ENCODE measurements at regions not wholly inside any gene's neighbourhood (a gene's known extent, or its start where the extent isn't known, plus 50 kb on each side); places are given as distances from the start of the nearest gene placed in this dataset.

DNA sequence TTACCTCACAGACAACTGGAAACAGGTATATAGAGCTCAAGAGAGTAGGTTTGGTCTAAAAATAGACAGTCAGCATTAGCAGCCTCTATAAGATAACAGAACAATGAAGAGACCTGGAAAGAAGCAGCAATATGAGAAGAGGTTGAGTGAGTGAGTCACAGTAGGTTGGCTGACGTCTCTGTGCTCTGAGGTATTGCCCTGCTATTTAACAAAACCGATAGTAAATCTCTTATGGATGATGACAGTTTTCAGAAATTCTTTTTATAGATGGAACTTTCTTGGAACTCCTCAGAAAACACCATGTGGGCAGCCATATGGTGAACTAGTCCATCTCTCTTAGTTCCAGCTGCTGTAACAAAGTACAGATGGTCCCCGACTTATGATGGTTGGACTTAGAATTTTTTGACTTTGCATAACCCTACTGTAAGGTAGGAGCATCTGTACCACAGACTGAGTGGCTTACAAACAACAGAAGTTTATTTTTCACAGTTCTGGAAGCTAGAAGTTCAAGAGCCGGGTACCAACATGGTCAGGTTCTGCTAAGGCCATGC lies 123.5 kb downstream of the MBD2 start:
- TF ChIP-seq, protein P1, sequence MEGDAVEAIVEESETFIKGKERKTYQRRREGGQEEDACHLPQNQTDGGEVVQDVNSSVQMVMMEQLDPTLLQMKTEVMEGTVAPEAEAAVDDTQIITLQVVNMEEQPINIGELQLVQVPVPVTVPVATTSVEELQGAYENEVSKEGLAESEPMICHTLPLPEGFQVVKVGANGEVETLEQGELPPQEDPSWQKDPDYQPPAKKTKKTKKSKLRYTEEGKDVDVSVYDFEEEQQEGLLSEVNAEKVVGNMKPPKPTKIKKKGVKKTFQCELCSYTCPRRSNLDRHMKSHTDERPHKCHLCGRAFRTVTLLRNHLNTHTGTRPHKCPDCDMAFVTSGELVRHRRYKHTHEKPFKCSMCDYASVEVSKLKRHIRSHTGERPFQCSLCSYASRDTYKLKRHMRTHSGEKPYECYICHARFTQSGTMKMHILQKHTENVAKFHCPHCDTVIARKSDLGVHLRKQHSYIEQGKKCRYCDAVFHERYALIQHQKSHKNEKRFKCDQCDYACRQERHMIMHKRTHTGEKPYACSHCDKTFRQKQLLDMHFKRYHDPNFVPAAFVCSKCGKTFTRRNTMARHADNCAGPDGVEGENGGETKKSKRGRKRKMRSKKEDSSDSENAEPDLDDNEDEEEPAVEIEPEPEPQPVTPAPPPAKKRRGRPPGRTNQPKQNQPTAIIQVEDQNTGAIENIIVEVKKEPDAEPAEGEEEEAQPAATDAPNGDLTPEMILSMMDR (IDR thresholded peaks at IDR 0.05): no peak
- Histone ChIP-seq H3K4me1 (no peaks in the 10 kb centered on the region), H3K36me3 (no peaks in the 10 kb centered on the region), H3K27me3 (no peaks in the 10 kb centered on the region), H3K9me3 (no peaks in the 10 kb centered on the region), H3K27ac (no peak overlapping the region), H3K4me3 (no peak overlapping the region)
- DNase-seq (ENCODE audit: low spot score): no peak

DNA sequence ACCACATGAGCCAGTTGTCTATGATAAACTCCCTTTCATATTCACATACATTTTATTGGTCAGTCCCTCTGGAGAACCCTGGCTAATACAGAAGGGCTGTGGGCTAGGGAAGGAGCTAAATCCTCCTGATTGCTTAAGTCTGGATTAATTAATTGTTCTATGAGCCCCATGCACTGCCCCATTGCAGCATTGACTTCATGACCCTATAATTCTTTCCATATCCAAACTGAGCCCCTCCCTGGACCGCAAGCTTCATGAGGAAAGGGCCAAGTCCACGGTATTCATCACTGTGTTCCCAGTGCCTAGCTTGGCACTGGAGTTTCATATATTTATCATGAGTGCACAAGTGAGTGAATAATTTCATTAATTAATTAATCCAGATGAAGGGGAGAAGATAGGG lies 124.0 kb downstream of the MBD2 start:
- Histone ChIP-seq H3K4me3 (no peak overlapping the region), H3K27ac (no peak overlapping the region), H3K9me3 (no peaks in the 10 kb centered on the region), H3K27me3 (no peaks in the 10 kb centered on the region), H3K36me3 (no peaks in the 10 kb centered on the region), H3K4me1 (no peaks in the 10 kb centered on the region)
- TF ChIP-seq, protein P1 (IDR thresholded peaks at IDR 0.05): no peak
- no peak for DNase-seq (ENCODE audit: low spot score)

DNA sequence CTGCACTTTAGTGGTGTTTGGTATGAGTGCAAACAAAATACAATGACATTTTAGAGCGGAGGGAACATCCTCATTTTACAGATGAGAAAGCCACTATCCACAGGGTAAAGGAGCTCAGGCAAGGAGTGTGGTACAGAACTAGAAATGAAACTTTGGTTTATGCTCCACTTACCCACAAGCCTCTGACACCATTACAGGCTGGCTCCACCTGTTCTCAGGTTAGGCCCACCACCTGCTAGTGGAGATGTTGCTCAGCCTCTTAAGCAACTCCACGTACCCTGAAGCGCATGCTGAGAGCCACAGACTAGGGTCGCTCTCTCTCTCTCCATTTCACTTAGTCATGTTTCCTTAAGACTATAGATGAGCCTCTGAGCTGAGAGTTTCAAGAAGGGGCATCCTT lies 130.0 kb downstream of the MBD2 start:
- Histone ChIP-seq H3K9me3 (no peaks in the 10 kb centered on the region), H3K4me1 (peaks cover 0 to 8% of the 10 kb centered on the region in 2 donors), H3K27me3 (no peaks in the 10 kb centered on the region), H3K27ac (no peak overlapping the region), H3K36me3 (no peaks in the 10 kb centered on the region), H3K4me3 (no peak overlapping the region)
- DNase-seq (ENCODE audit: low spot score): no peak
- TF ChIP-seq, protein P1 (IDR thresholded peaks at IDR 0.05): no peak

GRCh38 chr18:54090856-54091255 lies 133.6 kb downstream of the MBD2 start:
- DNase-seq (ENCODE audit: low spot score): no peak
- no peaks in the 10 kb centered on the region for H3K27me3 ChIP-seq
- no peak overlapping the region for H3K4me3 ChIP-seq
- no peaks in the 10 kb centered on the region for H3K36me3 ChIP-seq
- TF ChIP-seq, protein P1 (IDR thresholded peaks at IDR 0.05): no peak
- H3K9me3 ChIP-seq: no peaks in the 10 kb centered on the region
- H3K27ac ChIP-seq: no peak overlapping the region
- peaks cover 0 to 8% of the 10 kb centered on the region in 2 donors for H3K4me1 ChIP-seq

DNA sequence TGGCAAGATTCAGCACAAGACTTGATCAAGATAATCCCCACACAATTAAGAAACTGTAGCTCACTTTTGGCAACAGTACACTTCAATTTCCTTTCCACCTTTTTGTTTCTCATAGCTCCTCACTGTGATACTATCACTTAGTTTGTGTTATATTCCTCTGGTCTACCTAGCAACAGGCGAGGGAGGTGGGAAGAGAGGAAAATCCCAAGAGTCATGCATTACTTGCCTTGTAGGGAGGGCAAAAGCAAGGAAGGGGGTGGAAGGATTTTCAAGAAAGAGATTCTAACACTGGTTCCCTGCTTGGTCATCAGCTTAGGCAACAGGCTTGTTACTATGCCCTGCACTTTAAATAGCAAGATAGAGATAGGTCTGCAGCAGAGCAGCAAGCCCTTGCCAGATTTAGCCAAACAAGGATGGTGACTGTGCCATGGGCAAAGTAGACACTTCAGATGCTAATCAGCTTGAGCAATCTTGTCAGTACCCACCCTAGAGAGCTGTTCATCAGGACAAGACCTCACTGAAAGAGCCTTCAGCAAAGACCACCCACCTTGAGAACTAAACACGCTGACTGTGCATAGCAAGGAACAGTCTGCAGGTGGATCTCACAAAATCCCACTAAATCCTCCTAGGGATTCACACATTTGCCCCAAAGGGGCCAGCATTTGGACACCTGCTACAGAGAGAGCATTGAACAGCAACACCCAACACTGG lies 134.6 kb downstream of the MBD2 start:
- no peak for DNase-seq (ENCODE audit: low spot score)
- H3K4me3 ChIP-seq: no peak overlapping the region
- H3K36me3 ChIP-seq: no peaks in the 10 kb centered on the region
- no peaks in the 10 kb centered on the region for H3K27me3 ChIP-seq
- H3K4me1 ChIP-seq: peaks cover 0 to 8% of the 10 kb centered on the region in 2 donors
- no peaks in the 10 kb centered on the region for H3K9me3 ChIP-seq
- TF ChIP-seq, protein P1 (IDR thresholded peaks at IDR 0.05): no peak
- no peak overlapping the region for H3K27ac ChIP-seq

DNA sequence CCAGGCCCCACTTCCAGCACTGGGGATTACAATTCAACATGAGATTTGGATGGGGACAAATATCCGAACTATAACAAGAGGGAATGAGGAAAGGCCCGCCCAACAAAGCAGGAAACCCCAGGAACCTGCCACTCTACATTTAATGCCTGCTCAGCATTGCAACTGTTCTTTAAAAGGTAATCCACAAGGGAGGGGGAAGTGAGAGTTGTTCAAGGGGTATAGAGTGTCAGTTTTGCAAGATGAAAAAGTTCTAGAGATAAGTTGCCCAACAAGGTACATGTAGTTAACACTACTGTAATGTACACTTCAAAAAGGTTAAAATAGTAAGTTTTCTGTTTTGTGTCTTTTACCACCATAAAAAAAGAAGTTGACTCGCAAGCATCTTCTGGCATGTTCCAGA lies 137.6 kb downstream of the MBD2 start:
- Histone ChIP-seq H3K4me3 (no peak overlapping the region), H3K36me3 (no peaks in the 10 kb centered on the region), H3K4me1 (peaks cover 0 to 8% of the 10 kb centered on the region in 2 donors), H3K27ac (no peak overlapping the region), H3K9me3 (no peaks in the 10 kb centered on the region), H3K27me3 (no peaks in the 10 kb centered on the region)
- TF ChIP-seq, protein P1 (IDR thresholded peaks at IDR 0.05): no peak
- no peak for DNase-seq (ENCODE audit: low spot score)
